NCI-H446 treated with DMSO at 0.1 percent for 48 hours (cell line): ENCODE measurements at regions not wholly inside any gene's neighbourhood (a gene's known extent, or its start where the extent isn't known, plus 50 kb on each side); places are given as distances from the start of the nearest gene placed in this dataset.

Experiments used
- DNase-seq: peaks from one replicate; lab custom pipeline; 2025; lab: John Stamatoyannopoulos, UW

GRCh38 chr15:36527235-36528162 lies 51.9 kb upstream of the CDIN1 start:
- DNase-seq, result peak; percentile 9

GRCh38 chr15:36529296-36530011 lies 50.0 kb upstream of the CDIN1 start:
- no peak for DNase-seq
